ENCODE measurements at regions not wholly inside any gene's neighbourhood (a gene's known extent, or its start where the extent isn't known, plus 50 kb on each side); places are given as distances from the start of the nearest gene placed in this dataset.

- no peak overlapping the region for H3K9ac ChIP-seq (ENCODE audit: low read length)
- H3K4me1 ChIP-seq (ENCODE audit: insufficient read depth, low read length), result no peaks in the 10 kb centered on the region
- no peaks in the 10 kb centered on the region for H3K9me3 ChIP-seq (ENCODE audit: low read length)
- H3K36me3 ChIP-seq (ENCODE audit: insufficient read depth, low read length), result no peaks in the 10 kb centered on the region
- H3K27ac ChIP-seq (ENCODE audit: low read depth, low read length), result no peak overlapping the region
- H3K4me3 ChIP-seq (ENCODE audit: low read depth in 1 of 2, low read length in 2 of 2), result no peak overlapping the region
- H3K27me3 ChIP-seq (ENCODE audit: control insufficient read depth in 1 of 2, insufficient read depth in 2 of 2, low read length in 2 of 2), result no peaks in the 10 kb centered on the region
Measured at GRCh38 chr13:58869566-58869965, 1238.0 kb downstream of the PCDH17 start.

- Histone ChIP-seq H3K27me3 (ENCODE audit: control insufficient read depth in 1 of 2, insufficient read depth in 2 of 2, low read length in 2 of 2) (no peaks in the 10 kb centered on the region), H3K9me3 (ENCODE audit: low read length) (no peaks in the 10 kb centered on the region), H3K4me3 (ENCODE audit: low read depth in 1 of 2, low read length in 2 of 2) (no peak overlapping the region), H3K9ac (ENCODE audit: low read length) (no peak overlapping the region), H3K4me1 (ENCODE audit: insufficient read depth, low read length) (no peaks in the 10 kb centered on the region), H3K36me3 (ENCODE audit: insufficient read depth, low read length) (no peaks in the 10 kb centered on the region), H3K27ac (ENCODE audit: low read depth, low read length) (no peak overlapping the region)
Measured at GRCh38 chr13:58876473-58876872, 1244.9 kb downstream of the PCDH17 start.

GRCh38 chr13:58879114-58879513, 1247.6 kb downstream of the PCDH17 start:
- H3K36me3 ChIP-seq (ENCODE audit: insufficient read depth, low read length), result no peaks in the 10 kb centered on the region
- no peaks in the 10 kb centered on the region for H3K4me1 ChIP-seq (ENCODE audit: insufficient read depth, low read length)
- no peak overlapping the region for H3K4me3 ChIP-seq (ENCODE audit: low read depth in 1 of 2, low read length in 2 of 2)
- no peaks in the 10 kb centered on the region for H3K9me3 ChIP-seq (ENCODE audit: low read length)
- H3K9ac ChIP-seq (ENCODE audit: low read length), result no peak overlapping the region
- no peak overlapping the region for H3K27ac ChIP-seq (ENCODE audit: low read depth, low read length)
- H3K27me3 ChIP-seq (ENCODE audit: control insufficient read depth in 1 of 2, insufficient read depth in 2 of 2, low read length in 2 of 2), result no peaks in the 10 kb centered on the region

- no peaks in the 10 kb centered on the region for H3K36me3 ChIP-seq (ENCODE audit: insufficient read depth, low read length)
- H3K9ac ChIP-seq (ENCODE audit: low read length), result no peak overlapping the region
- H3K4me1 ChIP-seq (ENCODE audit: insufficient read depth, low read length), result no peaks in the 10 kb centered on the region
- H3K27ac ChIP-seq (ENCODE audit: low read depth, low read length), result no peak overlapping the region
- H3K4me3 ChIP-seq (ENCODE audit: low read depth in 1 of 2, low read length in 2 of 2), result no peak overlapping the region
- H3K9me3 ChIP-seq (ENCODE audit: low read length), result no peaks in the 10 kb centered on the region
- no peaks in the 10 kb centered on the region for H3K27me3 ChIP-seq (ENCODE audit: control insufficient read depth in 1 of 2, insufficient read depth in 2 of 2, low read length in 2 of 2)
Measured at GRCh38 chr13:58882516-58882915, 1251.0 kb downstream of the PCDH17 start.

GRCh38 chr13:58883405-58883804, 1251.9 kb downstream of the PCDH17 start:
- Histone ChIP-seq H3K9ac (ENCODE audit: low read length) (no peak overlapping the region), H3K4me3 (ENCODE audit: low read depth in 1 of 2, low read length in 2 of 2) (no peak overlapping the region), H3K4me1 (ENCODE audit: insufficient read depth, low read length) (no peaks in the 10 kb centered on the region), H3K27ac (ENCODE audit: low read depth, low read length) (no peak overlapping the region), H3K9me3 (ENCODE audit: low read length) (no peaks in the 10 kb centered on the region), H3K36me3 (ENCODE audit: insufficient read depth, low read length) (no peaks in the 10 kb centered on the region), H3K27me3 (ENCODE audit: control insufficient read depth in 1 of 2, insufficient read depth in 2 of 2, low read length in 2 of 2) (no peaks in the 10 kb centered on the region)

GRCh38 chr13:58884353-58885209, 1253.0 kb downstream of the PCDH17 start:
- Histone ChIP-seq H3K9me3 (ENCODE audit: low read length) (no peaks in the 10 kb centered on the region), H3K27ac (ENCODE audit: low read depth, low read length) (no peak overlapping the region), H3K4me3 (ENCODE audit: low read depth in 1 of 2, low read length in 2 of 2) (no peak overlapping the region), H3K4me1 (ENCODE audit: insufficient read depth, low read length) (no peaks in the 10 kb centered on the region), H3K36me3 (ENCODE audit: insufficient read depth, low read length) (no peaks in the 10 kb centered on the region), H3K27me3 (ENCODE audit: control insufficient read depth in 1 of 2, insufficient read depth in 2 of 2, low read length in 2 of 2) (no peaks in the 10 kb centered on the region), H3K9ac (ENCODE audit: low read length) (no peak overlapping the region)

- Histone ChIP-seq H3K9me3 (ENCODE audit: low read length) (no peaks in the 10 kb centered on the region), H3K9ac (ENCODE audit: low read length) (no peak overlapping the region)
Measured at GRCh38 chr13:58889474-58889873, 1257.9 kb downstream of the PCDH17 start.

GRCh38 chr13:58893396-58893795, 1261.9 kb downstream of the PCDH17 start:
- Histone ChIP-seq H3K27me3 (ENCODE audit: control insufficient read depth in 1 of 2, insufficient read depth in 2 of 2, low read length in 2 of 2) (no peaks in the 10 kb centered on the region), H3K27ac (ENCODE audit: low read depth, low read length) (no peak overlapping the region), H3K4me1 (ENCODE audit: insufficient read depth, low read length) (no peaks in the 10 kb centered on the region), H3K36me3 (ENCODE audit: insufficient read depth, low read length) (no peaks in the 10 kb centered on the region), H3K9ac (ENCODE audit: low read length) (no peak overlapping the region), H3K9me3 (ENCODE audit: low read length) (no peaks in the 10 kb centered on the region), H3K4me3 (ENCODE audit: low read depth in 1 of 2, low read length in 2 of 2) (no peak overlapping the region)

More at GRCh38 chr13:58889474-58889873, 1257.9 kb downstream of the PCDH17 start:
- no peaks in the 10 kb centered on the region for H3K36me3 ChIP-seq (ENCODE audit: insufficient read depth, low read length)
- no peaks in the 10 kb centered on the region for H3K27me3 ChIP-seq (ENCODE audit: control insufficient read depth in 1 of 2, insufficient read depth in 2 of 2, low read length in 2 of 2)
- H3K4me3 ChIP-seq (ENCODE audit: low read depth in 1 of 2, low read length in 2 of 2), result no peak overlapping the region
- H3K4me1 ChIP-seq (ENCODE audit: insufficient read depth, low read length), result no peaks in the 10 kb centered on the region
- H3K27ac ChIP-seq (ENCODE audit: low read depth, low read length), result no peak overlapping the region

GRCh38 chr13:58906329-58907007, 1257.3 kb downstream of the DIAPH3 start:
- Histone ChIP-seq H3K9me3 (ENCODE audit: low read length) (no peaks in the 10 kb centered on the region), H3K27ac (ENCODE audit: low read depth, low read length) (no peak overlapping the region), H3K4me1 (ENCODE audit: insufficient read depth, low read length) (no peaks in the 10 kb centered on the region), H3K9ac (ENCODE audit: low read length) (no peak overlapping the region), H3K4me3 (ENCODE audit: low read depth in 1 of 2, low read length in 2 of 2) (no peak overlapping the region), H3K36me3 (ENCODE audit: insufficient read depth, low read length) (no peaks in the 10 kb centered on the region), H3K27me3 (ENCODE audit: control insufficient read depth in 1 of 2, insufficient read depth in 2 of 2, low read length in 2 of 2) (no peaks in the 10 kb centered on the region)

GRCh38 chr13:58907347-58907746, 1256.4 kb downstream of the DIAPH3 start:
- no peak overlapping the region for H3K4me3 ChIP-seq (ENCODE audit: low read depth in 1 of 2, low read length in 2 of 2)
- no peaks in the 10 kb centered on the region for H3K9me3 ChIP-seq (ENCODE audit: low read length)
- no peak overlapping the region for H3K27ac ChIP-seq (ENCODE audit: low read depth, low read length)
- no peaks in the 10 kb centered on the region for H3K36me3 ChIP-seq (ENCODE audit: insufficient read depth, low read length)
- no peaks in the 10 kb centered on the region for H3K4me1 ChIP-seq (ENCODE audit: insufficient read depth, low read length)
- no peaks in the 10 kb centered on the region for H3K27me3 ChIP-seq (ENCODE audit: control insufficient read depth in 1 of 2, insufficient read depth in 2 of 2, low read length in 2 of 2)
- no peak overlapping the region for H3K9ac ChIP-seq (ENCODE audit: low read length)

GRCh38 chr13:58908019-58908679, 1255.6 kb downstream of the DIAPH3 start:
- H3K9me3 ChIP-seq (ENCODE audit: low read length), result no peaks in the 10 kb centered on the region
- H3K27me3 ChIP-seq (ENCODE audit: control insufficient read depth in 1 of 2, insufficient read depth in 2 of 2, low read length in 2 of 2), result no peaks in the 10 kb centered on the region
- H3K36me3 ChIP-seq (ENCODE audit: insufficient read depth, low read length), result no peaks in the 10 kb centered on the region
- H3K4me1 ChIP-seq (ENCODE audit: insufficient read depth, low read length), result no peaks in the 10 kb centered on the region
- no peak overlapping the region for H3K9ac ChIP-seq (ENCODE audit: low read length)
- no peak overlapping the region for H3K4me3 ChIP-seq (ENCODE audit: low read depth in 1 of 2, low read length in 2 of 2)
- no peak overlapping the region for H3K27ac ChIP-seq (ENCODE audit: low read depth, low read length)
